NCI-H1417 treated with DMSO at 0.1 percent for 48 hours (cell line): ENCODE measurements at regions not wholly inside any gene's neighbourhood (a gene's known extent, or its start where the extent isn't known, plus 50 kb on each side); places are given as distances from the start of the nearest gene placed in this dataset.

ENCODE experiments used
- DNase-seq: peaks from one replicate; lab custom pipeline; 2025; lab: John Stamatoyannopoulos, UW

GRCh38 chr3:164572436-164572835 is 505.9 kb downstream of the SI start:
- no peak for DNase-seq

- DNase-seq = no peak
These were observed 527.4 kb downstream of the SI start for GRCh38 chr3:164550857-164551256.

GRCh38 chr3:164539215-164539614 is 539.1 kb downstream of the SI start:
- no peak for DNase-seq

- no peak for DNase-seq
These were observed 540.8 kb downstream of the SI start for GRCh38 chr3:164537485-164537884.

GRCh38 chr3:164533275-164533674 is 545.0 kb downstream of the SI start:
- peak; percentile 79 for DNase-seq

GRCh38 chr3:164526250-164526649 is 552.0 kb downstream of the SI start:
- DNase-seq = no peak

- no peak for DNase-seq
These were observed 554.1 kb downstream of the SI start for GRCh38 chr3:164524201-164524600.

GRCh38 chr3:164522073-164522763 is 556.1 kb downstream of the SI start:
- DNase-seq = no peak

- DNase-seq = no peak
These were observed 556.7 kb downstream of the SI start for GRCh38 chr3:164521644-164522043.

- DNase-seq = no peak
These were observed 557.2 kb downstream of the SI start for GRCh38 chr3:164521139-164521538.

GRCh38 chr3:164515256-164515655 is 563.0 kb downstream of the SI start:
- DNase-seq = no peak

GRCh38 chr3:164514576-164514975 is 563.7 kb downstream of the SI start:
- no peak for DNase-seq

GRCh38 chr3:164507886-164508285 is 570.4 kb downstream of the SI start:
- DNase-seq = no peak

- no peak for DNase-seq
These were observed 579.4 kb downstream of the SI start for GRCh38 chr3:164498917-164499316.

- no peak for DNase-seq
These were observed 589.4 kb downstream of the SI start for GRCh38 chr3:164488893-164489292.

- no peak for DNase-seq
These were observed 592.1 kb downstream of the SI start for GRCh38 chr3:164486150-164486549.

GRCh38 chr3:164479978-164480377 is 598.3 kb downstream of the SI start:
- DNase-seq = peak; percentile 41

- DNase-seq = peak; percentile 33
These were observed 598.9 kb downstream of the SI start for GRCh38 chr3:164479406-164479805.

- DNase-seq = no peak
These were observed 600.0 kb downstream of the SI start for GRCh38 chr3:164478323-164478722.

- DNase-seq = no peak
These were observed 600.9 kb downstream of the SI start for GRCh38 chr3:164477403-164477802.

GRCh38 chr3:164476631-164477030 is 601.7 kb downstream of the SI start:
- no peak for DNase-seq

GRCh38 chr3:164470471-164470870 is 607.8 kb downstream of the SI start:
- DNase-seq = no peak

GRCh38 chr3:164468055-164468454 is 610.2 kb downstream of the SI start:
- DNase-seq = no peak

- DNase-seq = no peak
These were observed 611.3 kb downstream of the SI start for GRCh38 chr3:164467007-164467406.
